Activated CD4-positive, alpha-beta T cell treated with anti-CD3 and anti-CD28 coated beads for 36 hours (primary cell): ENCODE measurements at regions not wholly inside any gene's neighbourhood (a gene's known extent, or its start where the extent isn't known, plus 50 kb on each side); places are given as distances from the start of the nearest gene placed in this dataset.

Source experiments
- ATAC-seq: fragments of 200-7000 bp; cut with Tn5 transposase; one replicate; pipeline ENCODE4 v1.10.0; 2021; ENCODE audit warnings: mild to moderate bottlenecking, moderate library complexity
- CTCF ChIA-PET: fragments of 350-600 bp; sonication (Branson Sonifier 250); formaldehyde crosslinking; loops from one replicate; lab custom pipeline; 2021; ENCODE audit warnings: antibody characterized with exemption; lab: Charles Lee
- POLR2A ChIA-PET: fragments of 350-600 bp; sonication (Branson Sonifier 250); formaldehyde crosslinking; loops from one replicate; lab custom pipeline; 2021; ENCODE audit warnings: antibody characterized with exemption, inconsistent platforms; lab: Charles Lee
- DNase-seq: peaks from one replicate; pipeline ENCODE4 v3.0.0-alpha.2; 2020
- H3K27ac Mint-ChIP-seq: one replicate; pipeline ENCODE4 v1.8.0; 2021; ENCODE audit warnings: mixed read lengths
- H3K27me3 Mint-ChIP-seq: one replicate; pipeline ENCODE4 v1.8.0; 2021; ENCODE audit warnings: mixed read lengths
- H3K36me3 Mint-ChIP-seq: one replicate; pipeline ENCODE4 v1.8.0; 2021; ENCODE audit warnings: low read depth, mixed read lengths
- H3K4me1 Mint-ChIP-seq: one replicate; pipeline ENCODE4 v1.8.0; 2021; ENCODE audit warnings: mixed read lengths
- H3K4me3 Mint-ChIP-seq: one replicate; pipeline ENCODE4 v1.8.0; 2021; ENCODE audit warnings: mild to moderate bottlenecking, moderate library complexity, mixed read lengths
- H3K9me3 Mint-ChIP-seq: one replicate; pipeline ENCODE4 v1.8.0; 2021; ENCODE audit warnings: low read depth, mixed read lengths
- intact Hi-C, 2 experiments: fragments of 100-400 bp; cut with DNase I in 1 of 2; cut with micrococcal nuclease in 1 of 2; formaldehyde crosslinking; loops; one replicate each; pipeline versions ENCODE4 v1.14.2 to v1.15.1; 2022 to 2024; cut with DNase I, micrococcal nuclease

DNA sequence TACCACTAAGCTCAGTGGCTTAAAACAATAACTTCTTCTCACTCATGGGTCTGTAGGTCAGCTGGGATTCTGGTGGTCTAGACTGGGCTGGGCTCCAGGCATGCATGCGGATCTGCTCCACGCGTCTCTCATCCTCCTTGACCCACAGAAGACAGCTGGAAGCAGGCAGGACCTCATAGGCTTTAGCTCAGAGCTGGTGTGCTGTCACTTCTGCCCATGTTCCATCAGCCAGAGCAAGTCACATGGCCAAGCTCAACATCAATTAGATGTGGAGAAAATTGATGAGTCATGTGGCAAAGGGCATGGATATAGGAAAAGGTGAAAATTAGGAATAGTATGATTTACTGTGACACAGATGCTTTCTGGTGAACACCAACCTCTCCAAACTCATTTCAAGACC is 57.4 kb upstream of the PSMF1 start:
- Mint-ChIP-seq H3K4me3 (no peak overlapping the region), H3K27me3 (peaks cover 3% of the 10 kb centered on the region), H3K36me3 (no peaks in the 10 kb centered on the region), H3K9me3 (no peaks in the 10 kb centered on the region), H3K4me1 (no peaks in the 10 kb centered on the region), H3K27ac (no peak overlapping the region)
- ATAC-seq: no peak
- ChIA-PET CTCF (no interaction called here), POLR2A (no interaction called here)
- intact Hi-C loops: no loop called here
- no peak for DNase-seq

DNA sequence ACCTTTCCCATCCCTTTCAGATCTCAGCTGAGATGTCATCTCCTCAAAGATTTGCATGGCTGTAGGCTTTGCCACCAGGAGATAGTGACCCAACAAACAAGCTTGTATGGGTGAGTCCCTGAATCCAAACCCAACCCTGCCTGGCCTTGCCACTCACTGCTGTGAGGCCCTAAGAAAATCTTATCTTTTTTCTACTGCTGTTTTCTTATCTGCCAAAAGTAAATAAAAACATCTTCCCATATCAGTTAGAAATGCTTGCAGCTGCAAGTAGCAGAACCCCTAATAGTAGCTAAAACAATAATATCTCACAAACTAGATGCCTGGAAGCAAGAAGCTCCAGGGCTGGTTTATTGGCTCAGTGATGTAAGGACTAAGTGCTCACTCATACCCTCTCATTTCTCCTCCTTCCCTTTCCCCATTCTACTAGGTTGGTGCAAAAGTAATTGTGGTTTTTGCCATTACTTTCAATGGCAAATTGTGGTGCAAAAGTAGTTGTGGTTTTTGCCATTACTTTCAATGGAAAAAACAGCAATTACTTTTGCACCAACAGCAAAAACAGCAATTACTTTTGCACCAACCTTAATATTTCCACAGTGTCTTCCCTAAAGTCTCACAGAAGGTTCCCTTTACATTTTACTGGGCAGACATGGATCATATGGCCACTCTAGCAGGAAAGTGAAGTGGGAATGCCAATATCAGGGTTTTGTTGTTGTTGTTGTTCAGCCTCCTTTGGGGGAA is 56.7 kb upstream of the PSMF1 start:
- Mint-ChIP-seq H3K36me3 (no peaks in the 10 kb centered on the region), H3K9me3 (no peaks in the 10 kb centered on the region), H3K4me1 (no peaks in the 10 kb centered on the region), H3K27me3 (peaks cover 3% of the 10 kb centered on the region), H3K4me3 (no peak overlapping the region), H3K27ac (no peak overlapping the region)
- CTCF ChIA-PET: interaction anchor here (0.6 to 0.8 kb wide), 3 partner anchors 14 to 518 kb away, joined by 3 to 4 read pairs (median 3); partner anchors contain the start of gene CSNK2A1
- no peak for ATAC-seq
- POLR2A ChIA-PET: no interaction called here
- DNase-seq: no peak
- intact Hi-C loops: no loop called here

DNA sequence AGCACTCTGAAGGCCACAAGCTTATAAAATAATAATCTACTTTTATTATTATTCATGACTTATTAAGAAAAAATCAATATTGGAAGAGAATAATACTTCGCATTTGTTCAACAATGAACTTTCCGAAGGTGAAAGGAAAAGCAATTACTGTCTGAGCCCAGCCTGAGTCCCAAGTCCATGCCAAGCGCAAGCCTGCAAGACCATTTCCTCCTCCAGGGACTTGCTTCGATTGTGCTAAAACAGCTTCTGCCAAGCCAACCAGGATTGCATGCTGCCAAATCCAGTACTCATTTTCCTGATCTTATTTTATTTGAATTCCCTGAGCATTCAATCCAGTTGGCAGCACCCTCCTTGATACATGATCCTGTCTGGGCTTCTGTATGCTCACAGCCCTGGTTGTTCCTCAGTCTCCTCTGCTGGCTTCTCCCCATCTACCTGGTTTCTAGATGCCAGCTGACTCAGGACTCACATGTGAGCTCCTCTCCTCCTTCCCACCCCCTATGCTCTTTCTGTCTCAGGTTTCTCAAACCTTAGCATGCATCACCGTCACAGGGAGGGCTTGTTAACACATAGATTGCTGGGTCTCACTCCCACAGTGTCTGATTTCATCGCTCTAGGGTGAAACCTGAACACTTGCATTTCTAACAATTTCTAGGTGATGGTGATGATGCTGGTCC is 55.9 kb upstream of the PSMF1 start:
- H3K4me1 Mint-ChIP-seq: no peaks in the 10 kb centered on the region
- no peaks in the 10 kb centered on the region for H3K36me3 Mint-ChIP-seq
- ATAC-seq (no peak), DNase-seq (no peak)
- CTCF ChIA-PET: interaction anchor here (0.6 to 0.8 kb wide), 2 partner anchors 151 to 519 kb away, joined by 3 read pairs; partner anchors contain the start of gene CSNK2A1
- peaks cover 3% of the 10 kb centered on the region for H3K9me3 Mint-ChIP-seq
- peaks cover 5% of the 10 kb centered on the region for H3K27me3 Mint-ChIP-seq
- intact Hi-C loops: no loop called here
- H3K4me3 Mint-ChIP-seq: no peak overlapping the region
- H3K27ac Mint-ChIP-seq: no peak overlapping the region
- POLR2A ChIA-PET: no interaction called here
